ELR (cell line): ENCODE measurements at regions not wholly inside any gene's neighbourhood (a gene's known extent, or its start where the extent isn't known, plus 50 kb on each side); places are given as distances from the start of the nearest gene placed in this dataset.
"Not testable (repeated sequence)": the region's sequence is repeated elsewhere in the genome, so short reads cannot be mapped to it uniquely, and the experiment has no call there.

Experiments used
- DNase-seq: peaks from one replicate; pipeline ENCODE4 v3.0.0-alpha.2; 2015; ENCODE audit warnings: low read depth

GRCh38 chr17:71648342-71648741, 472.5 kb upstream of the SOX9 start:
- DNase-seq, result not testable (repeated sequence)

- peak; percentile 24 for DNase-seq
Measured at GRCh38 chr17:71649941-71650350, 470.9 kb upstream of the SOX9 start.

- DNase-seq, result no peak
Measured at GRCh38 chr17:71655542-71655941, 465.3 kb upstream of the SOX9 start.

GRCh38 chr17:71656964-71657858, 463.6 kb upstream of the SOX9 start:
- no peak for DNase-seq

GRCh38 chr17:71658996-71659395, 461.8 kb upstream of the SOX9 start:
- no peak for DNase-seq

- no peak for DNase-seq
Measured at GRCh38 chr17:71664861-71665260, 456.0 kb upstream of the SOX9 start.

- no peak for DNase-seq
Measured at GRCh38 chr17:71666047-71666446, 454.8 kb upstream of the SOX9 start.

- no peak for DNase-seq
Measured at GRCh38 chr17:71667661-71668060, 453.2 kb upstream of the SOX9 start.

- DNase-seq, result no peak
Measured at GRCh38 chr17:71668807-71669206, 452.0 kb upstream of the SOX9 start.

GRCh38 chr17:71677439-71677838, 443.4 kb upstream of the SOX9 start:
- no peak for DNase-seq

- no peak for DNase-seq
Measured at GRCh38 chr17:71679832-71680231, 441.0 kb upstream of the SOX9 start.

- DNase-seq, result no peak
Measured at GRCh38 chr17:71681427-71682173, 439.2 kb upstream of the SOX9 start.

- no peak for DNase-seq
Measured at GRCh38 chr17:71682174-71682494, 438.7 kb upstream of the SOX9 start.

GRCh38 chr17:71689782-71690181, 431.0 kb upstream of the SOX9 start:
- DNase-seq, result no peak

GRCh38 chr17:71699907-71700306, 420.9 kb upstream of the SOX9 start:
- no peak for DNase-seq

- DNase-seq, result peak; percentile 6
Measured at GRCh38 chr17:71703701-71704100, 417.1 kb upstream of the SOX9 start.

GRCh38 chr17:71709271-71709890, 411.4 kb upstream of the SOX9 start:
- DNase-seq, result peak; percentile 8

- peak; percentile 24 for DNase-seq
Measured at GRCh38 chr17:71709946-71710345, 410.9 kb upstream of the SOX9 start.

- DNase-seq, result peak; percentile 5
Measured at GRCh38 chr17:71710816-71711215, 410.0 kb upstream of the SOX9 start.

- DNase-seq, result no peak
Measured at GRCh38 chr17:71713846-71714245, 407.0 kb upstream of the SOX9 start.

GRCh38 chr17:71724339-71724738, 396.5 kb upstream of the SOX9 start:
- DNase-seq, result no peak

GRCh38 chr17:71725811-71726210, 395.0 kb upstream of the SOX9 start:
- no peak for DNase-seq

GRCh38 chr17:71726341-71726740, 394.5 kb upstream of the SOX9 start:
- DNase-seq, result no peak
